D341Med (cell line): ENCODE measurements at regions not wholly inside any gene's neighbourhood (a gene's known extent, or its start where the extent isn't known, plus 50 kb on each side); places are given as distances from the start of the nearest gene placed in this dataset.
"Not testable (repeated sequence)": the region's sequence is repeated elsewhere in the genome, so short reads cannot be mapped to it uniquely, and the experiment has no call there.

Source experiments
- DNase-seq: peaks from one replicate; pipeline ENCODE4 v3.0.0; 2012; ENCODE audit warnings: low spot score

GRCh38 chr5:18465833-18466681, 831.8 kb downstream of the TAF11L14 start:
- peak; percentile 26 for DNase-seq

GRCh38 chr5:18466731-18467130, 832.5 kb downstream of the TAF11L14 start:
- no peak for DNase-seq

- not testable (repeated sequence) for DNase-seq
Observed at GRCh38 chr5:18471791-18472190, 837.5 kb downstream of the TAF11L14 start.

- no peak for DNase-seq
Observed at GRCh38 chr5:18483451-18483850, 849.2 kb downstream of the TAF11L14 start.

- no peak for DNase-seq
Observed at GRCh38 chr5:18487928-18488480, 853.7 kb downstream of the TAF11L14 start.

- no peak for DNase-seq
Observed at GRCh38 chr5:18489703-18490102, 855.4 kb downstream of the TAF11L14 start.

- DNase-seq: no peak
Observed at GRCh38 chr5:18491349-18491748, 857.1 kb downstream of the TAF11L14 start.

GRCh38 chr5:18495157-18495556, 860.9 kb downstream of the TAF11L14 start:
- no peak for DNase-seq

GRCh38 chr5:18496041-18496440, 861.8 kb downstream of the TAF11L14 start:
- no peak for DNase-seq

- no peak for DNase-seq
Observed at GRCh38 chr5:18497089-18497488, 862.8 kb downstream of the TAF11L14 start.

GRCh38 chr5:18503797-18504328, 869.6 kb downstream of the TAF11L14 start:
- no peak for DNase-seq

GRCh38 chr5:18507114-18507513, 872.9 kb downstream of the TAF11L14 start:
- no peak for DNase-seq

- DNase-seq: no peak
Observed at GRCh38 chr5:18517641-18518380, 883.6 kb downstream of the TAF11L14 start.

- DNase-seq: no peak
Observed at GRCh38 chr5:18523380-18523779, 889.1 kb downstream of the TAF11L14 start.

- no peak for DNase-seq
Observed at GRCh38 chr5:18526792-18527405, 892.6 kb downstream of the TAF11L14 start.

GRCh38 chr5:18533137-18533536, 898.9 kb downstream of the TAF11L14 start:
- no peak for DNase-seq

- no peak for DNase-seq
Observed at GRCh38 chr5:18534119-18534518, 899.9 kb downstream of the TAF11L14 start.

GRCh38 chr5:18535753-18536152, 901.5 kb downstream of the TAF11L14 start:
- DNase-seq: not testable (repeated sequence)

GRCh38 chr5:18544421-18544820, 910.2 kb downstream of the TAF11L14 start:
- DNase-seq: no peak

- no peak for DNase-seq
Observed at GRCh38 chr5:18546591-18546990, 912.3 kb downstream of the TAF11L14 start.

GRCh38 chr5:18551716-18552115, 917.5 kb downstream of the TAF11L14 start:
- no peak for DNase-seq

- no peak for DNase-seq
Observed at GRCh38 chr5:18553269-18553668, 919.0 kb downstream of the TAF11L14 start.
